GM21423 (cell line): ENCODE measurements at regions not wholly inside any gene's neighbourhood (a gene's known extent, or its start where the extent isn't known, plus 50 kb on each side); places are given as distances from the start of the nearest gene placed in this dataset.
"Not testable (repeated sequence)": the region's sequence is repeated elsewhere in the genome, so short reads cannot be mapped to it uniquely, and the experiment has no call there.

Source experiments
- ATAC-seq: cut with Tn5 transposase; IDR thresholded peaks from one replicate; pipeline ENCODE4 v1.9.1; 2021; ENCODE audit warnings: mild to moderate bottlenecking, moderate library complexity; ENCODE audit not compliant: unreplicated experiment

DNA sequence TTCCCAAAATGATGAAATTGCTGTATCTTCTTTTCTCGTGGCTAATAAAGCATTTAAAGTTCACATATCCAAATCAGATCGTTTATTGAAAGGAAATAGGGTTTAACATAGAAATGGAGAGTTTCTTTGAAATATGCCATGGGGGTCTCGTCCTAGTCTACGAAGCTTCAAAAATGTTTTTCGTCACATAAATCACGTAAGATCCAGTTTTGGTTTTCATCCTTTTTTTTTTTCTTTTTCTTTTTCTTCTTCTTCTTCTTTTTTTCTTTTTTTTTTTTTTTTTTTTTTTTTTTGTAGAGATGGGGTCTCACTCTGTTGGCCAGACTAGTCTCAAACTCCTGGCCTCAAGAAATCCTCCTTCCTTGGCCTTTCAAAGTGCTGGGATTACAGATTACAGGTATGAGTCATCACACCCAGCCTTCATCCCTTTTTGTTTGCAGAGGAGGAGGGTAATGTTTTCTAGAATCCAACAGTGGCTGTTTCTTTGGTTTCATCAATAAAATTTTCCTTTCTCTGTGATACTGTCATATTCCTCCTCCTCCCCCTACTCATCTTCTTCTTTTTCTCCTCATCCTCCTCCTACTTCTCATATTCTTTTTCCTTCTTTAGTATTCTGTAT lies 94.7 kb upstream of the LOC128125822 start:
- no peak for ATAC-seq

GRCh38 chr6:63478734-63479133 lies 93.5 kb upstream of the LOC128125822 start:
- ATAC-seq, result no peak

GRCh38 chr6:63486196-63486595 lies 86.1 kb upstream of the LOC128125822 start:
- ATAC-seq, result no peak

- no peak for ATAC-seq
These were observed 85.0 kb upstream of the LOC128125822 start for GRCh38 chr6:63487103-63487813.

- no peak for ATAC-seq
These were observed 81.2 kb upstream of the LOC128125822 start for GRCh38 chr6:63491119-63491518.

GRCh38 chr6:63492476-63492875 lies 79.8 kb upstream of the LOC128125822 start:
- no peak for ATAC-seq

DNA sequence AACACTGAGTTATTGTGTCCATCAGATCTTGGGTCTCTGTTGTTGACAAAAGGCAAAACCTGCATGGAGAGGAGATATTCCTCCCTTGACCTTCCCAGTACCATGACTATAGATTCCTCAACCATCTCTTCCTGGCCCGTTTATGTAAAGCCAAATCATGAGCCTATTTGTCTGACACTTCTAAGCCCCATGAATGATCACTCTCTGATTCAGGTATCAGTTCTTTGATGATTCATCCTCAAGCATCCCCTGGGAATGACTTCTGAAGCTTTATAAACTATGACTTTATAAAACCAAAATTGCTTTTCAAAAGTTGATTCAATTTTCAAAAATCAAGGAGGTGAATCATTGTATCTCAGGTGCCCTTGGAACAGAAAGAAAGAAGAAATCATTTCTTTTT lies 78.7 kb upstream of the LOC128125822 start:
- no peak for ATAC-seq

- no peak for ATAC-seq
These were observed 75.9 kb upstream of the LOC128125822 start for GRCh38 chr6:63496361-63496804.

- no peak for ATAC-seq
These were observed 70.1 kb upstream of the LOC128125822 start for GRCh38 chr6:63502156-63502555.

DNA sequence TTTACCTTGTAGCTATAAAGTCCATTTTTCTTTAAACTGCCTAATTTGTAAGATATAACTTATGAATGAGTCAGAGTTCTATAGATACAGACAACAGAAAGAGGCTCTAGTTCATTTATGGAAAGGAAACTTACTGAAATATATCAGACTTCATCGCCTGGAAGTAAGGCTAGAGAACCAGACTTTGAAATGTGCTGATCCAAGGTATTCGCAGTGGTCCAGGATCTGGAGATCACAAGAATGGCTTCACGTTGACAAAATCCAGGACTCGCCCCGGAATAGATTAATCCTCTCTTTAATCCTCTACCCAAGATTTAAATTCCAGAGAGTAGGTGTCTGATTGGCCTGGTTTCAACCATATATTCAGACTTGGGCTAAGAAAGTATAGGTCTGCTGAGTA lies 69.1 kb upstream of the LOC128125822 start:
- ATAC-seq, result no peak

GRCh38 chr6:63504777-63505384 lies 67.4 kb upstream of the LOC128125822 start:
- ATAC-seq, result peak; percentile 96

- ATAC-seq, result no peak
These were observed 65.2 kb upstream of the LOC128125822 start for GRCh38 chr6:63507096-63507495.

DNA sequence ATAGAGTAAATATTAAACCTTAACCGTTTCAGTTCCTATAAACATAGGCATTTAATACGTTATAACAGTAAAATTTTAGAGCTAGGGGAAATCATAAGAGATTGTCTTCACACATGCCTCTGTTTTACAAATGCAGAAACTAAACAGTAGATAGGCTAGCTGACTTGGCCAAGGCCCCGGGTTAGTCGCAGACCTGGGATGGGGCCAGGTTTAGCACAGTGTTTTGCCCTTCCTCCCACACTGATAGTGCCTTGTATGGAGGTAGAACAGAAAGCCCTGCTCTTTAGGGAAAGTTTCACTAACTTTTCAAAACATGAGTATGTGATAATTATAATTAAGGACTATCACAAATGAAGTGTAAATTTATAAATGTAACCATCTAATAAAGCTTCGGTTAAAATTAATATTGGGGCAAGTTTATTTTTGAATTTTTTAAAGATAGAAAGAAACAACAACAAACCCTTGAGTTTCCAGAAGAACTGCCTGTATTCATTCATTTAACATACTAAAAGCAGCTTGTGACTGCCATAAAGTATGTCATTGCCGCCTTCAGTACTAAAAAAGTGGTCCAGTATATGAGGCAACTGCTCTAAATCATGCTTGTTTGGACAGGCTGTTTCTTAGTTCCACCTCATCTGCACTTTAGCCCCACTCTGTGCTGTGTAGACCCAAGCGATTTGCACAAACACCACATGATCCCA lies 62.5 kb upstream of the LOC128125822 start:
- ATAC-seq, result no peak

- ATAC-seq, result no peak
These were observed 62.0 kb upstream of the LOC128125822 start for GRCh38 chr6:63510353-63510686.

DNA sequence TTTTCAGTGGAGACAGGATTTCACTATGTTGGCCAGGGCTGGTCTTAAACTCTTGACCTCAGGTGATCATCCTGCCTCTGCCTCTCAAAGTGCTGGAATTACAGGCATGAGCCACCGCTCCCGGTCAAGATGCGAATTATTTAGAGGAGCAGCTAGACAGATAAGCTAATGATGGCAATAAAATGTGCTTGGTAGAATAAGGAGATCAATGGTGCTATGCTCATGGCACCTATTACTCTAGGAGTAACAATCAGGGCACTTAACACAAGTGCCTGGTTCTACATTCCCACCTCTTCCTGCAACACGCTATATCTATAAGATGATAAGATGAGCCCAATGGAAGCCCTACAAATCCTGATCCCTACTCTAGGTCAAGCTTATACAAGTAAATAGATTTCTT lies 61.4 kb upstream of the LOC128125822 start:
- ATAC-seq, result no peak

GRCh38 chr6:63514488-63515173 lies 57.6 kb upstream of the LOC128125822 start:
- ATAC-seq, result no peak

GRCh38 chr6:63515227-63515626 lies 57.1 kb upstream of the LOC128125822 start:
- ATAC-seq, result not testable (repeated sequence)

DNA sequence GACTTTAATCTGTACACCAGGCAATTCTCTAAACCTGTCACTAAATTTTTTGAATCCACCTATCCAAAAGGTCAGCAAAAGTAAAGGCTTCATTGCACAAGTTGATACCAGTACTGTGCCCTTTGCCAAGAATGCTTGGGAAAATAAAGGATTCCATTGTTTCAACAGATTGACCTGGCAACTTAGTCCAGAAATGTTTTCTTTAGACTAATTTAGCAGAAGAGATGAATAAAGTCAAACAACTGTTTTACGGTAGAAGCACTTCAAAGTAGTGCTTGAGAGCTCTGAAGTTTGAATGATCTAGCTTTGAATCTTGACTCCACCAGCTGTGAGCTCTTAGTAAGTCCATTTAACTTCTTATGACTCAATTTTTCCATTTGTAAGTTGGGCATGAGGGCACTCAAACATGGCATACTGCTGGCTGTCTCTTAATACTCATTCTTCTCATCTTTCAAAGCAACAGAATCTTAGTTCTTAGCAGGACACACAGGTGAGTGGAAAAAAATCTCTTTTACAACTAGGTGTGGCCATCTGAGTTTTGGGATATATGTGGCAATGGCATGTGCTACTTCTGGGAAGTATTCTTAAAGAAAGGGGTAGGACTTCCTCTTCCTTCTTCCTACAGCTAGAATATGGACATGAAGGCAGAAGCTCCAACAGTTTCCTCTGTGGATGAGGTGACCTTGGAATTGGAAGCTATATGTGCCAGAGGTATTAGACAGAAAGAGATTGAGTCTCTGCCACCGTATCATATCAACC lies 55.9 kb upstream of the LOC128125822 start:
- no peak for ATAC-seq

DNA sequence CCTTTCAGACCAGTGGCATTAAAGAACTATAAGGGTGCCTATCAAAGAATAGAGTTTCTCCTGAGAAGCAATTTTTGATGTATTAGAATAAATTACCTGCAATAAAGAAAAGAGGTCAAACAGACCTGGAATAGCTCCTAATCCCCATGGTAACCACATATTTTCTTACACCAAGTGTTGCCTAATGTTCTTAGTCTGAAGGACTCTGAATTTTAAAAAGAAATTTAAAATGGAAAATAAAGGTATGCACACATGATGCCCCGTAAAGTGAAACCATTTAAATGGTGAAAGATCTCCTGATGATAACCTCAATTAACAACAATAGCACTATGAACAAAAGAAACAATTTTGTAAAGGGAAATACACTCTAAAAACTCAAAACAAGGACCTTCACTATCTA lies 55.1 kb upstream of the LOC128125822 start:
- no peak for ATAC-seq

GRCh38 chr6:63521475-63522210 lies 50.6 kb upstream of the LOC128125822 start:
- ATAC-seq, result no peak
